ENCODE measurements at regions not wholly inside any gene's neighbourhood (a gene's known extent, or its start where the extent isn't known, plus 50 kb on each side); places are given as distances from the start of the nearest gene placed in this dataset.

- H3K27ac Mint-ChIP-seq = no peak overlapping the region
- intact Hi-C loops (cut with DNase I, micrococcal nuclease) = no loop called here
- no peaks in the 10 kb centered on the region for H3K27me3 Mint-ChIP-seq
- ChIA-PET CTCF (no interaction called here), POLR2A (no interaction called here)
- no peak for TF ChIP-seq CTCF (IDR thresholded peaks at IDR 0.05)
- Histone ChIP-seq H3K4me3 (ENCODE audit: low read length) (no peak overlapping the region), H3K9me3 (ENCODE audit: control insufficient read depth in 1 of 2, insufficient read depth in 1 of 2, low read length in 2 of 2) (no peaks in the 10 kb centered on the region), H3K27me3 (ENCODE audit: control insufficient read depth in 1 of 2, insufficient read depth in 2 of 2, low read length in 2 of 2) (no peaks in the 10 kb centered on the region), H3K27ac (ENCODE audit: low read depth in 1 of 2, low read length in 2 of 2) (no peak overlapping the region), H3K36me3 (ENCODE audit: insufficient read depth, low read length) (peaks cover 30% of the 10 kb centered on the region), H3K4me1 (ENCODE audit: insufficient read depth, low read length) (no peaks in the 10 kb centered on the region)
- DNase-seq (no peak), ATAC-seq (ENCODE audit: poor library complexity) (no peak)
- no peak overlapping the region for H3K4me3 Mint-ChIP-seq
- H3K36me3 Mint-ChIP-seq (ENCODE audit: low read depth) = peaks cover 22% of the 10 kb centered on the region
- H3K4me1 Mint-ChIP-seq (ENCODE audit: low read depth) = no peaks in the 10 kb centered on the region
- no peaks in the 10 kb centered on the region for H3K9me3 Mint-ChIP-seq
Measured at GRCh38 chr12:124408822-124409517, 114.1 kb downstream of the RFLNA start.

- Histone ChIP-seq H3K4me1 (ENCODE audit: insufficient read depth, low read length) (no peaks in the 10 kb centered on the region), H3K36me3 (ENCODE audit: insufficient read depth, low read length) (peaks cover 29% of the 10 kb centered on the region), H3K4me3 (ENCODE audit: low read length) (no peak overlapping the region), H3K27ac (ENCODE audit: low read depth in 1 of 2, low read length in 2 of 2) (no peak overlapping the region), H3K27me3 (ENCODE audit: control insufficient read depth in 1 of 2, insufficient read depth in 2 of 2, low read length in 2 of 2) (no peaks in the 10 kb centered on the region), H3K9me3 (ENCODE audit: control insufficient read depth in 1 of 2, insufficient read depth in 1 of 2, low read length in 2 of 2) (no peaks in the 10 kb centered on the region)
- H3K4me1 Mint-ChIP-seq (ENCODE audit: low read depth) = no peaks in the 10 kb centered on the region
- H3K9me3 Mint-ChIP-seq = no peaks in the 10 kb centered on the region
- intact Hi-C loops (cut with DNase I, micrococcal nuclease) = no loop called here
- no peaks in the 10 kb centered on the region for H3K27me3 Mint-ChIP-seq
- TF ChIP-seq CTCF (IDR thresholded peaks at IDR 0.05) = no peak
- POLR2A ChIA-PET = no interaction called here
- no peak overlapping the region for H3K4me3 Mint-ChIP-seq
- H3K27ac Mint-ChIP-seq = no peak overlapping the region
- DNase-seq (no peak), ATAC-seq (ENCODE audit: poor library complexity) (no peak)
- peaks cover 29% of the 10 kb centered on the region for H3K36me3 Mint-ChIP-seq (ENCODE audit: low read depth)
- CTCF ChIA-PET = no interaction called here
Measured at GRCh38 chr12:124407074-124407473, 112.2 kb downstream of the RFLNA start.

GRCh38 chr12:124406043-124406442 lies 111.2 kb downstream of the RFLNA start:
- Mint-ChIP-seq H3K9me3 (no peaks in the 10 kb centered on the region), H3K27ac (no peak overlapping the region), H3K4me3 (no peak overlapping the region), H3K36me3 (ENCODE audit: low read depth) (peaks cover 37% of the 10 kb centered on the region), H3K4me1 (ENCODE audit: low read depth) (no peaks in the 10 kb centered on the region), H3K27me3 (no peaks in the 10 kb centered on the region)
- ChIA-PET CTCF (no interaction called here), POLR2A (no interaction called here)
- Histone ChIP-seq H3K9me3 (ENCODE audit: control insufficient read depth in 1 of 2, insufficient read depth in 1 of 2, low read length in 2 of 2) (no peaks in the 10 kb centered on the region), H3K27ac (ENCODE audit: low read depth in 1 of 2, low read length in 2 of 2) (no peak overlapping the region), H3K4me1 (ENCODE audit: insufficient read depth, low read length) (no peaks in the 10 kb centered on the region), H3K27me3 (ENCODE audit: control insufficient read depth in 1 of 2, insufficient read depth in 2 of 2, low read length in 2 of 2) (no peaks in the 10 kb centered on the region), H3K36me3 (ENCODE audit: insufficient read depth, low read length) (peaks cover 37% of the 10 kb centered on the region), H3K4me3 (ENCODE audit: low read length) (no peak overlapping the region)
- ATAC-seq (ENCODE audit: poor library complexity) (no peak), DNase-seq (no peak)
- intact Hi-C loops (cut with DNase I, micrococcal nuclease) = no loop called here
- no peak for TF ChIP-seq CTCF (IDR thresholded peaks at IDR 0.05)

Measured in CD4-positive, alpha-beta T cell (primary cell).